EL (cell line): ENCODE measurements at regions not wholly inside any gene's neighbourhood (a gene's known extent, or its start where the extent isn't known, plus 50 kb on each side); places are given as distances from the start of the nearest gene placed in this dataset.

Experiments
- DNase-seq: peaks from one replicate; pipeline ENCODE4 v3.0.0-alpha.2; 2016

DNA sequence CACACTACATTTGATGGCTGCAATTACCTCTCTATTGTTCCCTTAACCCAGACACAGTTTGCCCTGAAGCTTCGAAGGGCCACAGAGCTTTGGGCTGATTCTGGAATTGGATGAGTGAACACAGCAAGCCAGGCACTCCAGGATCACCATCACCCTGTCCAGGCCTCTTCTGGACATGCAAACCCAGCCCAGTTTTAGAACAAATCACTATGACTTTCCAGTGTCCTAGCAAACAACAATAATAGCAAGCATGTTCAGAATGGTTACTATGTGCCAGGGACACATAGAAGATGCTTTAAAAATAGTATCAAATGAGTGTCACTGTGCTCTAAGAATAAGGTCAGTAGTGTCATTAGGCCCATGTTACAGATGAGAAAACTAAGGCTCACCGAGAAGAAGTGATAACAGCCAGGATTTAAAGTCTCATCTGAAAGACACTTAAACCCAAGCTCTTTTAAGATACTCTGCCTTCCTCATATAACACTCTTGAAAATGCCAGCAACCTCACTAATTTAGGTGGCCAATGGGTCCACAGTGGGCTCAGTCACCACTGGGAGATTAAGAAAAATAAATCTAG, 191.7 kb upstream of the STK17B start:
- DNase-seq, result no peak

DNA sequence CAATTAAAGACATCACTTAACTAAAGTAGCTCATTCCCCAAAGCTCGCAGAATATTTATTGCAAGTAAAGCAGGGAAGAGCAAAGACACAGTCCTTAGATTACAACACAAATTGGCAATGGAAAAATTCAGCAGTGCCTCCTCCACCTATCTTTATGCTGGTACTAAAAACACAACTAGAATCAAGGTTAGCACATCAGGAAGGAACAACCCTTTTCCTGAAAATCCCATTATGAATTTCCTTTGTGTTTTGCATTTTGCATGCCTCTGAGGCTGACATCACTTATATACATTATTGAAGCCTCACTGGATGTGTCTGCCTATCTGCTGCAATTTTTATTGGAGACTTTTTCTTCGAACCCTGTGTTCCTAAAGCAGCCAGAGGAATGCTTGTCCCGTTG, 193.8 kb upstream of the STK17B start:
- no peak for DNase-seq

DNA sequence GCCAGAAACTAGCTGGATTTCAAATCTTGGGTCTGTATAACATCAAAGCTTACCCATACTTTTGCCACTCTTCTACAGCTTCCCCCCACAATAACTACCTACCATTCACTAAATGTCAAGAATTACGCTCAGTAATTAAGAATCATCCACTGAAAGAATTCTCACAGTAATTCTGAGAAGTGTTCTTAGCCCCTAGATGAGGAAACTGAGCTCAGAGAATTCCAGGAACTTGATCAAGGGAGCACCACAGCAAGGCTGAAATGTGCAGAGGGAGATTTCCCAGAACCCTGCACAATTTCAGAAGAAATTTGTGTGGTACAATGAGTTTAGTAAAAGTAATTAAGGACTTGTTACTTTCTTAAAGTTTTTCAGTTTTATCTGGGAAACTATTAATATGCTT, 194.5 kb upstream of the STK17B start:
- no peak for DNase-seq

DNA sequence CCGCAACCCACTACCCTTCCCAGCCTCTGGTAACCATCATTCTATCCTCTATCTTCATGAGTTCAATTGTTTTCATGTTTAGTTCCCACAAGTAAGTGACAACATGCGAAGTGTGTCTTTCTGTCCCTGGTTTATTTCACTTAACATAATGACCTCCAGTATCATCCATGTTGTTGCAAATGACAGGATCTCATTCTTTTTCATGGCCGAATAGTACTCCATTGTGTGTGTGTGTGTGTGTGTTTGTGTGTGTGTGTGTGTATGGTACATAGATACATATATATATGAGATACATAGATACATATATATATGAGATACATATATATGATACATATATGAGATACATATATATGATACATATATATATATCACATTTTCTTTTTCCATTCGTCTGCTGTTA, 196.3 kb upstream of the STK17B start:
- DNase-seq, result no peak

DNA sequence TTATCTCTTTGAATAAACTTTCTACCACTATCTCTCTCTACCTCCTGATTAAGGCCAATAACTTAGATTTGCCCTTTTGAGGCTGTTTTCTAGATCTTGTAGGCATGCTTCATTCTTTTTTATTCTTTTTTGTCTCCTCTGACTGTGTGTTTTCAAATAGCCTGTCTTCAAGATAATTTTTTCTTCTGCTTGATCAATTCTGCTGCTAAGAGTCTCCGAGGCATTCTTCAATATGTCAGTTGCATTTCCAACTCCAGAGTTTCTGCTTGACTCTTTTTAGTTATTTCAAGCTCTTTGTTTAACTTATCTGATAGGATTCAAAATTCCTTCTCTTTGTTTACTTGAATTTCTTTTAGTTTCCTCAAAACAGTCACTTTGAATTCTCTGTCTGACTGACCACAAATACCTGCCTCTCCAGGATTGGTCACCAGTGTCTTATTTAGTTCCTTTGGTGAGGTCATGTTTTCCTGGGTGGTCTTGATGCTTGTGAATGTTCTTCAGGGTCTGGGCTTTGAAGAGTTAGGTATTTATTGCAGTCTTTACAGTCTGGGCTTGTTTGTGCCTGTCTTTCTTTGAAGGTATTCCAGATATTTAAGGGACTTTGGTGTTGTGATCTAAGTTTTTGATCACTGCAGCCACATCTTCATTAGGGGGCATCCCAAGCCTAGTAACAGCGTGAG, 197.3 kb upstream of the STK17B start:
- DNase-seq, result no peak

DNA sequence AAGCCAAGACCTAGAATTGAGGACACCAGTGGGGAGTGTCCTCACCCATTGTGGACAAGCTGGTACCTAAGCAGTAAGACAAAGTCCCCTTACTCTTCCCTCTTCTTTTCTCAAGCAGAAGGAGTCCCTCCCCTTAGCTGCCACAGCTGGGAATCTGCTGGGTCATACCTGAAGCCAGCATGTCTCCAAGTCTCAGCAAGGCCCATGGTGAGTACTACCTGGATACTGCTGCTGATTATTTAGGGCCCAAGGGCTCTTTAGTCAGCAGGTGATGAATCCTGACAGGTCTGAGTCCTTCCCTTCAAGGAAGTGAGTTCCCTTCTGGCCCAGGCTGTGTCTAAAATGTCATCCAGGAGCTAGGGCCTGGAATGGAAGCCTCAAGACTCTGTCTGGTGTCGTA, 198.6 kb upstream of the STK17B start:
- no peak for DNase-seq

DNA sequence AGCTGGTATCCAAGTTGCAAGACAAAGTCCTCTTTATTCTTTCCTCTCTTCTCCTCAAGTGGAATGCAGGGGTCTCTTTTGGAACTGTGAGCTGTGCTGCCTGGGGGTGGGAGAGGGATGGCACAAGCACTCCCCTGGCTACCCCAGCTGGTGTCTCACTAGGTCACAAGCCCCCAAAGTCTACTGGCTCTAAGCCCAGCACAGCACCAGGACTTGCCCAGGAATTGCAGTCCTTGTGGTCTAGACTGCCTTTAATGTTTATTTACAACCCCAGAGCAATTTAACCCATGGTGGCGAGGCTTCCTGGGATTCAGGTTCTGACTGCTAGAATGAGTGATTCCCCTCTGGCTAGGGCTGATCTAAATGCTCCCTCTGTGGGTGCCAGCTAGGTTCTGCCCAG, 199.0 kb upstream of the STK17B start:
- DNase-seq, result no peak

DNA sequence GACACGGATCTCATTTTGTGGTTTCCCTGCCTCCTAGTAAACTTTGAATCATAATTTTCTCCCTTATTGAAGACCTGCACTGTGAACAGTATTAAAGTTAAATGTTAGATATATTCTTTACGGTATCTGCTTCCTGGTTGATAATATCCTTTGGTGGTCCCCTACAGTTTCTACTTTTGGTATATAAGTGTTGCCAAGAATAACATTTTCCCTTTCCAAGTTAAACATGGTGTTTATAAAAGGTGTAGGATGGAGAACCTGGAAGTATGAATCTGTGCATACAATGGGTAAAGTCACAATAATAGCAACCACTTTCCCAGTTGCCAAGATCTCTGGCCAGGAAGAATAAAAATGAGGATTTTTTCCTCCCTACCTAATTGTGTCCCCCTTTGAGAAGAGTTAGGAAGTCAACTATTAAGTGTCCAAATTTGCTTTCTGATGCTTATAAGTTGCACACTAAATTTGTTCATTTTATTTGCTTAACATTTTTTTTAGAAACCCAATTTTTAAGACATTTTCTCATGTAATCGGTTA, 201.0 kb upstream of the STK17B start:
- no peak for DNase-seq

DNA sequence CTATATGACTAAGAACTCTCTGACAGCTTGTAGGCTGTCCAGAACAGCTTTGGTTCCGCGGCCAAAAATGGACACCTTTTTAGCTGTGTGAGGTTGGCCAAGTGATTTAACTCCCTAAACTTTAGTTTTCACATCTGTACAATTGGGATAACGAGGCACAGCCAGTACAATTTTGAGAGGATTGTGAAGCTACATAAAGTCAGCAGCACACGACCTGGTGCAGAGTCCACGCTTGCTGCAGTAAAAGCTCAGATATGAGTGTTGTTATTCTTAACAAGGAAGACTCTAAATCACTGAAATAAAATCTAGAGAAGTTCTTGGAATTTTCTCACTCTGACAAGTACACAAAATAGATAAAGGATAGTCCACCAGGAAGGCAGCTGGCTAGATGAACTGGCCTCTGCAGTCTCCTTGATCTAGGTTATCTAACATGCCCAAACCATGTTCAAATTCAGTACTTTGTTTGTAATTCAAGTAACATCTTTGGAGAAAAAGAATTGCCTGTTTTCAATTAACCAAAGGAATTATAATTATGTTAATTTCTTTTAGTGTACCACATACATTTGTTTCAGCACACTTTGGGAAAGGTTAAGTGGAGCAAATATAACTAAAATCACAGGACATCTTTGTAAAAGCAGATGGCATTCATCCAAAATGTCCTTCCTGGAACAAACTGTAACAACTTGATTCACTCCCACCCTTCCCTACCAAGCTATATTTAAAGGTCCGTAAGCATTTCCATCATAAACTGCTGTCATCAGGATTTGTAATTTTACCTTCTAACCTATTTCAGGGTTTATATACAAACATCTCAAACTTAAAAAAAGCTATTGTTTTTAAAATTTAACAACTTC, 201.7 kb upstream of the STK17B start:
- no peak for DNase-seq

DNA sequence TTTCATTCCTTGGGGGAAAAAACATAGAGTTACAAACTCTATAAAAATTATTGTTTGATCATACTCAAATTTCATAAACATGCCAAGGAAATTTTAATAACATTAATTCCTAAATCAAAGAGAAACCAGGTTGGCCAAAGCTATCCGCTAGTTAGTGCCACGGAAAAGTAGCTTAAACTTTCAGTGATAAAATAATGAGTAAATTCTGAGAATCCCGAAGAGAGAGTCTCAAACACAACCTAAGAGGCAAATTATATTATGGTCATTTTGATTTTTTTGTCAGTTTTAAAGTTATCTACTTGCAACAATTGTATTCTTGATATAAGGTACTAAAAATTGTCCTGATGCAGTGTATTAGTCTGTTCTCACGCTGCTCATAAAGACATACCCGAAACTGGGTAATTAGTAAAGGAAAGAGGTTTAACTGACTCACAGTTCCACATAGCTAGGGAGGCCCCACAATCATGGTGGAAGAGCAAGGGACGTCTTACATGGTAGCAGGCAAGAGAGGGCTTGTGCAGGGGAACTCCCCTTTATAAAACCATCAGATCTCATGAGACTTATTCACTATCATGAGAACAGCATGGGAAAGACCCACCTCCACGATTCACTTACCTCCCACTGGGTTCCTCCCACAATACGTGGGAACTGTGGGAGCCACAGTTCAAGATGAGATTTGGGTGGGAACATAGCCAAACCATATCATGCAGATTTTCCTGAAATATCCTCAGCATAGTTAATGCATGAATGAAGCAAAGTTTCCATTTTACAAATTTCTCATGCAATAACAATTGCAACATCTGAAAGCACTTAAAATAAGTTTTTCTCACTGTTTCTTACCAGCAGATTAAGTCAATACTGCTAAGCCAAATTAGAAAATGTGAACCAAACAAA, 205.9 kb upstream of the STK17B start:
- no peak for DNase-seq

DNA sequence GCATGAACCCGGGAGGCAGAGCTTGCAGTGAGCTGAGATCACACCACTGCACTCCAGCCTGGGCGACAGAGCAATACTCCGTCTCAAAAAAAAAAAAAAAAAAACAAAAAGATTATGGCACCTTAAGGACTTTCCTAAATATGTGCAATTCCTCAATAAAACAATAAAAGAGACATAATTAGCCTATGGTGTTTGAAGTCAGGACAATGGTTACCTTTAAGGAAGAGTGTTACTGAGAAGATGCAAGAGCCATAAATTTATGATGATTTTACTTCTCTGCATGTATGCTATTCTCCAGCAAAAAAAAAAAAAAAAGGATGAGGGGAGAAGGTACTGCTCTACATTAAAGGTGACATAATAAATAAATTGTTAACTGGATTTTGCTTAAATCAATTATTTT, 208.2 kb upstream of the STK17B start:
- DNase-seq, result no peak

DNA sequence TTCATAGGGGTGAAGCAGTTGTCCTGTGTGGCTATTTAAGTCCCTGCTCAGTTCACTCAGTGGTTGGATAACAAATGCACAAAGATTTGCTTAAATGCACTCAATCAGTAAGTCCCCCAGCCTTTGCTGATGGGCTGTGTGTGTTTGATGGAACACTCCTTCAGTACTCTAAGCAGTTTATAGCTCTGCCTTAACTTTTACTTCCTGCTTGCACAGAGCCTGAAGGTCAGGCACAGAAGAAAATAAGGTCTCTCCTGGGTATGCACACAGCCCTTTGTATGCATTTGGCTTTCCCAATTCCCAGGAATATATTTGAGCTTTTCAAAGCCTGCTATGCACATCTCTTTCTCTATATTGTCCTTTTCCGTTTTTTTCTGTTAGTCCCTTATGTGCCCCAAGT, 208.7 kb upstream of the STK17B start:
- DNase-seq, result no peak

DNA sequence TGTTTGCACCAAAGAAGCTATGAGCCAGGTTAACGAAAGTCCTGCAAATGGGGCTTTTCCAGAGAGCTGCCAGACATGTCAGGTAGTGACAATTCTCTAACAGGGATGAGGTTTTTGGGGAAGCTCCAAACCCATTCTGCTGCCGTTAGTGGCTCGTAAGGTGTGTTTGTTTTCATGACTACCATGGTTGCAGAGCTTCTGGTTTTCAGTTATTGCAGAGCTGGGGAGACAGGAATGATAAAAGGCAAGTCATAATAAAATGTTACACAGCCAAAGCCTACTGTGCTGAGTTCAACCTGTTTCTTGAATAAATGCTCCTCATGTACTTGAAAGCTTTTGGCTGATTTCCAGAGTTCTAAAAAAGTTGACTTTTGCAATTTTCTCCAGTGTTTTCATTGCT, 209.2 kb upstream of the STK17B start:
- DNase-seq, result no peak

DNA sequence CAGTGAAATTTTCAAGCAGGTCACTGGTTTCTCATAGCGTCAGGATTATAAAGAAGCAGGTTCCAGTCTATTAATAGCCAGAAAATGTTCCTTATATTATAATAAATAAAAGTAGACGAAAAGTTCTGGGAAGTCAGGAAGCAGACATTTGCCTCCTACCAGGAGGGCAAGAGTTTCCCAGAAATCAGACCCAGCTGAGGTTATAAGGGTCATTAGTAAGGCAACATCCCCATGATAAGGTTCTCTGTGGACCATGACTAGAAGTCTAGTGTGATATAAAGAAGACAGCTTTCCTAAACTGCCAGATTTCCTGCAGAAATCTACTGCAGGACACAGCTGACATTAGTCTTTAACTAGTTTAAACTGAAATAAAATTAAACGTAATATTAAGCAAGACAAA, 210.1 kb upstream of the STK17B start:
- no peak for DNase-seq

DNA sequence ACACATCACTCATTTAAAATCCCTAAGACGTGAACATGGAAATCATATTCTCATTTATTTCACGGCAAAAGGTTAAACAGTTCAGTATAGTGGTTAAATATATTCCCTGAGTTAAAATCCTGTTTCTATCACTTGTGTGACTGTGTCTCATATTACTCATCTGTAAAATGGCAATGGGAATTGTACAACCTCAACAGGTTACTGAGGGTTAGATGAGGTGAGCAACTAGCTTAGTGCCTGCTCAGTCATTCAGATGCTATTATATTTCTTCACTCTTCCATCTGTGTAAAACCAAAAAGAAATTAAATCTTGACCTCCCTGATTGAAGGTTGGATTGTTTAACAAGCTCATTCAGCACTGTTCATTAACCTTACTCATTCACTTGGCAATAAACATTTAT, 212.4 kb upstream of the STK17B start:
- DNase-seq, result no peak

DNA sequence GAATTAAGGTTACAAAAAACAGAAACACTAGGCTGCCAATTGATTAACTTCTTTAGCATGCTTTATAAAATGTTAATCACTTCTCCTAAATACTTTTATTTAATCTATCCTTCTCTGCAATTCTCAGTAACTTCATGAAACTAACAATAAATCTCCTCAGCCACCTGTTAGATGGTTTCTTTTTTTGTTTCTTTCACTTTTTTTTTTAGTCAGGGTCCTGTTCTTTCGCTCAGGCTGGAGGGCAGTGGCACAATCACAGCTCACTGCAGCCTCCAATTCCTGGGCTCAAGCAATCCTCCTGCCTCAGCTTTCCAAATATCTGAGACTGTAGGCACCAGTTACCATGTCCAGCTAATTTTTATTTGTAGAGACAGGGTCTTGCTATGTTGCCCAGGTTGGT, 213.4 kb upstream of the STK17B start:
- no peak for DNase-seq

DNA sequence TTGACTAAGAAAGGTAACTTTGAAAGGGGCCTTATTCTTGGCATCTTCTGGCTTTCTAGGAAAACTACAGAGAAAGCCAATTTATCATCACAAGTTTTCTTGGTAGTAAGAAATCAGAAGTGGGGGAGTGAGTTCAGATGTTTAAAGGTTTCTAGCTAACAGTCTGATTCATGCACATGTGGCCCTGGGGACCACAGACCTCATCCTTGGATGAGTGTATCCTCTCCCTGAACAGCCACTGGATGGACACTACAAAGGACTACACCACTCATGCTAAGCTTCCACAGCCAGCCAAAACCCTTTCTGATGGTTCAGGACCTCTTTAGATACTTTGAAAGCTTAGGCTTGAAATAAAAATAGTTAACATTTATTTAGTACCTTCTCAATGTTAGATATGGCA, 218.3 kb upstream of the STK17B start:
- DNase-seq, result peak; percentile 12

DNA sequence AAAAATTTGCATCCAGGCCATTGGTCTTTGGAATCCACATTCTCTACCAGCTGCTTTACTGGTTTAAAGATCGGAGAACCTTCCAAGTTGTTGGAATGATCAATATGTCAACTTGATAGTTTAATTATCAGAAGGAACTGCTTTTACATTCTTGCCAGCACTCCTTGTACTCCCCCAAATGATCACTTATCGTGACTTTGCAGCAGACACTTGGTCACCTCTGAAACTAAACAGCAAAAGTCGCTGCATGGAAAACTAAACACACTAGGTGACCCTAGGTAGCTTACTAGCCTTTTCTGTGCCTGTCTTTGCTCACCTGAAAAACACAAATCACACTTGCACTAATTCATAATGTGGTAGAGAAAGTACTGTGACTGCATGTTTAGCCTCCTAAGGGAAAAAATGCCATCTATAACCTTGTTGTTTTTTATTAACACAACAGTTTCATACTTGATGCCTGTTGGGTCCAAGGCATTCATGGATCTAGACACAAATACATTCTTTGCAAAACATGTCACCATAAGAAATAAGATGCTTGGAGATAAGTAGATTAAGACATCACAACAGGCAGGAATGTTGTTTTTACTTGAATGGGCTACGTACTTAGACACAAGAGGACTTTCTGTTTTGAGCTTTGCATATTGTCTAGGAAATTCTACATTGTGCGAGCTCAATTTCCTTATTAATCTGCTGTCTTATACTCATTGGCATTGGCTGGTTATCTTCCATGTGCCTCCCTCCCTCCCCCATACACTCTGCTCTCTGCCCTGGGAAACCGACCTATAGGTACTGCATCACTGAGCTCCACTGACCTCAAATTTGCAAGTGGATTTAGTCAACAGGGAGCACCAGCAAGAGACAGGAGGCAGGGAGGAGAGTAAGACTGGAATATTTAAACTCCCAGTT, 219.1 kb upstream of the STK17B start:
- DNase-seq, result peak; percentile 28

DNA sequence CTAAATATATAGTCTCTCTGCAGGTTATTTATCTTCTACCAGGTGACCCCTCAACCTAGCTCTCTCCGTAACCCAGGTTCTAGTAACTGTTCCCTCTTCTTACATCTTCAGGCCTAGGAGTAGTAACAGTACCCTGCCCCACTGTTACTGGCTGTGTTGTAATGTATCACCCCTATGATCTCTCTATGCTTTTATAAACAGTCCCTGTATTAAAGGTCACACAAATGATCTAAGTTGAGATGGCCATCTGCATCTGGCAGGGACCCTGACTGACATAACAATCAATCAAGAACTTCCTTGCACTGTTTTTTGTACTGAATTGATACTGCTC, 219.7 kb upstream of the STK17B start:
- DNase-seq, result no peak

DNA sequence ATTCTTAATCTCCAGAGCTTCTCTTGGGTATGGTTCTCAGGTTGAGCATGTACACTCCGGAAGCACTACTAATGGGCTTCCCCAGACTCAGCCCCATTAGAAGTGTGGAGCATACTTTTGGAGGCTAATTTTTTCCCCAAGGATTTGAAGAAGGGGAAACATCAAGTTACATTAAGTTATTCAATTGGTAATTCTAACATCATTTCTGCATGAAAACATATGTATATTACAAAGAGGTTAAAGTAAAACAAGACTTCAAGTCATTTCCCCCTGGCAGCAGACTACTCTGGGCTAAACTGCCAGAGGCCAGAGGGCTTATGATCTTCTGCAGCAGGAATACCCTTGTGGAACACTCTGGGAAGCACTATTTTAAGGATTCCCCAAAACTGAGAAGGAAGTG, 227.7 kb upstream of the STK17B start:
- no peak for DNase-seq

DNA sequence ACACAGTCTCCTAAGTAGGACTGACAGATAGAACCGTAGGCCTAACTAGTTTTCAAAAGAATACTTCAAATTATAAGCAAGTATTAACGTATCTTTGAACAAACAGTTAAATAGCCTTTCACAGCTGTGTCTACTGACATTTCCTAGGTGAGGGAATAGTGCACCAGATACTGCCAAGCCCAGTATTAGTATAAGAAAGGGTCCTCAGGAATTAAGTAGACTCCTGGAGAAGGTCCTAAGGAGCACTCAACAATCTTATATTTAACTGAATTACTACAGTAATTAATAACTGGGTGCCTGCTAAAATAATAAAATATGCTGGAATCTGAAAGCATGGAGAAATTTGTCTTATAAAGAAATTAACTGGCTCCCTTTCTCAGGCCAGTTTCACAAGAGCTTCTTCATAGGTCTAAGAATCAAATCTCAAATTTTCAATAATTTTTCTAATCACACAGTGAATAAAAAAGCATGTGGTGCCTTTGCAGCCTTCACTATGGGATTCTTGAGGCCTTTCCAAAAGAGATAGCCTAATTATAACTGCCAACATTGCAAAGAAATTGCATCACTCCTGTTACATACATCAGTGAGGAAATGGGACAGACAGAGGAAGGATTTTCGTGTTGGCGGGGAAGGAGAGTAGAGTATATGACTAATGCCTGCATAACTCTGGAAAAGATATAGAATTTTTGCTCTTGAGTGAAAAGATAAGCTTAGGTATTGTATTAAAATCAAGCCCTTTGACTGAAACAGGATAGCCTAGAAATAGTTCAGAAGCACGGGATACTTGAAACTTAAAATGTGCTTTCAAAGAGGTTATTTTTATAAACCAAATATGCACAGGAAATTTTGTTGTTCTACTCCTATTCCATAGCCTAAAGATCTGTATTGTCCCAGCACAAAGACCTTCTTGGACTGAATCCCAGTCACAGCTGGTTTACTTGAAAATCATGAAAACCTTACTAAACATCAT, 228.6 kb upstream of the STK17B start:
- DNase-seq, result peak; percentile 95
